H1 (cell line): ENCODE measurements at regions not wholly inside any gene's neighbourhood (a gene's known extent, or its start where the extent isn't known, plus 50 kb on each side); places are given as distances from the start of the nearest gene placed in this dataset.

Source experiments
- CTCF ChIA-PET: fragments of 300-600 bp; sonication (Branson Sonifier 250); formaldehyde crosslinking; loops from one replicate; lab custom pipeline; 2021; ENCODE audit not compliant: partially characterized antibody; lab: Charles Lee
- POLR2A ChIA-PET: fragments of 300-600 bp; sonication (Branson Sonifier 250); formaldehyde crosslinking; loops from one replicate; lab custom pipeline; 2021; ENCODE audit warnings: inconsistent platforms; ENCODE audit not compliant: partially characterized antibody; lab: Charles Lee
- DNase-seq, 2 experiments: peaks; one replicate each; pipeline versions ENCODE4 v3.0.0 to v3.0.0-alpha.2; 2010 to 2022; ENCODE audit warnings: low spot score in 2 of 2, low read depth in 1 of 2, mixed read lengths in 1 of 2
- FAIRE-seq: peaks from 2 replicates; lab custom pipeline; 2011; peaks lifted over from hg19 to GRCh38; lab: Jason Lieb, UNC
- H2AFZ ChIP-seq: 2 replicates; pipeline ENCODE4 v1.8.1; 2012; ENCODE audit warnings: low read length, inconsistent platforms
- H2AK5ac ChIP-seq: 2 replicates; pipeline ENCODE4 v1.6.1; 2013; ENCODE audit warnings: low read depth, low read length
- H2BK120ac ChIP-seq: replicated peaks from 2 replicates; pipeline ENCODE3; 2013; ENCODE audit warnings: low read depth, low read length, inconsistent platforms
- H2BK12ac ChIP-seq: 2 replicates; pipeline ENCODE4 v1.6.1; 2013; ENCODE audit warnings: low read depth, low read length
- H2BK15ac ChIP-seq: 2 replicates; pipeline ENCODE4 v1.6.1; 2013; ENCODE audit warnings: low read length
- H2BK20ac ChIP-seq: 2 replicates; pipeline ENCODE4 v1.6.1; 2013; ENCODE audit warnings: low read length
- H2BK5ac ChIP-seq: 2 replicates; pipeline ENCODE4 v1.6.1; 2013; ENCODE audit warnings: low read depth, low read length
- H3K14ac ChIP-seq: 2 replicates; pipeline ENCODE4 v1.6.1; 2013; ENCODE audit warnings: inconsistent platforms; ENCODE audit not compliant: insufficient read length
- H3K18ac ChIP-seq: 2 replicates; pipeline ENCODE4 v1.6.1; 2013; ENCODE audit warnings: low read length; ENCODE audit errors: extremely low read depth
- H3K23ac ChIP-seq: 2 replicates; pipeline ENCODE4 v1.6.1; 2013; ENCODE audit warnings: inconsistent platforms; ENCODE audit not compliant: insufficient read length
- H3K23me2 ChIP-seq: 2 replicates; pipeline ENCODE4 v1.6.1; 2013; ENCODE audit warnings: low read depth, low read length
- H3K27ac ChIP-seq: 2 replicates; pipeline ENCODE4 v1.6.1; 2011; ENCODE audit warnings: low read depth, low read length, inconsistent platforms
- H3K27me3 ChIP-seq, 4 experiments: replicated peaks in 1 of 4; 1 replicate in 1 of 4; 2 replicates in 3 of 4; pipeline versions ENCODE4 v1.6.1 to v1.8.1; 2011 to 2013; ENCODE audit warnings: low read length in 3 of 4, mild to moderate bottlenecking in 3 of 4, inconsistent platforms in 2 of 4, mixed read lengths in 2 of 4, moderate library complexity in 1 of 4; ENCODE audit not compliant: control insufficient read depth in 3 of 4, insufficient read depth in 3 of 4; ENCODE audit errors: extremely low read depth in 1 of 4
- H3K36me3 ChIP-seq, 4 experiments: 2 replicates each; pipeline versions ENCODE4 v1.6.1 to v1.8.1; 2011 to 2013; ENCODE audit warnings: mild to moderate bottlenecking in 4 of 4, low read length in 3 of 4, moderate library complexity in 2 of 4, control low read depth in 1 of 4, inconsistent platforms in 1 of 4; ENCODE audit not compliant: insufficient read depth in 4 of 4, control insufficient read depth in 2 of 4
- H3K4ac ChIP-seq: replicated peaks from 2 replicates; pipeline ENCODE3; 2013; ENCODE audit warnings: low read length, low read depth, mixed read lengths, inconsistent platforms; ENCODE audit not compliant: insufficient read length
- H3K4me1 ChIP-seq, 4 experiments: replicated peaks in 1 of 4; 1 replicate in 1 of 4; 2 replicates in 3 of 4; pipeline versions ENCODE4 v1.6.1 to v1.8.1; 2011 to 2013; ENCODE audit warnings: low read length in 3 of 4, inconsistent platforms in 2 of 4, mixed read lengths in 1 of 4; ENCODE audit not compliant: insufficient read depth in 4 of 4, control insufficient read depth in 3 of 4
- H3K4me2 ChIP-seq, 2 experiments: 2 replicates each; pipeline versions ENCODE4 v1.6.1 to v1.8.1; 2011 to 2013; ENCODE audit warnings: low read depth in 2 of 2, low read length in 2 of 2, control low read depth in 1 of 2, inconsistent platforms in 1 of 2, mild to moderate bottlenecking in 1 of 2; ENCODE audit not compliant: insufficient read depth in 1 of 2
- H3K4me3 ChIP-seq, 4 experiments: fragments of 200-600, 300-600 bp in 1 of 4; sonication (generic), shearing (Covaris generic), sonication (Bioruptor Twin) in 1 of 4; 2 replicates each; pipeline versions ENCODE4 v1.5.1 to v1.8.1; 2011 to 2016; ENCODE audit warnings: low read length in 4 of 4, low read depth in 3 of 4, control low read depth in 2 of 4, inconsistent platforms in 2 of 4, mild to moderate bottlenecking in 2 of 4, mixed read lengths in 1 of 4, moderate library complexity in 1 of 4; ENCODE audit not compliant: insufficient read depth in 2 of 4; ENCODE audit errors: extremely low read depth in 1 of 4
- H3K56ac ChIP-seq: replicated peaks from 2 replicates; pipeline ENCODE3; 2013; ENCODE audit warnings: low read depth, mild to moderate bottlenecking, mixed read lengths, low read length, inconsistent platforms; ENCODE audit not compliant: insufficient read length
- H3K79me1 ChIP-seq: 2 replicates; pipeline ENCODE4 v1.6.1; 2013; ENCODE audit warnings: low read depth, low read length, control low read depth
- H3K79me2 ChIP-seq, 2 experiments: 2 replicates each; pipeline versions ENCODE4 v1.6.1 to v1.8.1; 2012 to 2013; ENCODE audit warnings: low read length in 2 of 2, mild to moderate bottlenecking in 2 of 2, inconsistent platforms in 1 of 2; ENCODE audit not compliant: insufficient read depth in 2 of 2, control insufficient read depth in 1 of 2
- H3K9ac ChIP-seq, 4 experiments: replicated peaks in 1 of 4; 1 replicate in 1 of 4; 2 replicates in 3 of 4; pipeline versions ENCODE4 v1.6.1 to v1.8.1; 2011 to 2013; ENCODE audit warnings: low read depth in 3 of 4, low read length in 3 of 4, control low read depth in 2 of 4, mild to moderate bottlenecking in 2 of 4, moderate library complexity in 2 of 4, inconsistent platforms in 1 of 4; ENCODE audit errors: extremely low read depth in 1 of 4
- H3K9me3 ChIP-seq, 2 experiments: 2 replicates each; pipeline versions ENCODE4 v1.6.1 to v1.8.1; 2012 to 2013; ENCODE audit warnings: mild to moderate bottlenecking in 2 of 2, moderate library complexity in 2 of 2, control low read depth in 1 of 2, inconsistent platforms in 1 of 2, low read depth in 1 of 2, low read length in 1 of 2, mixed read lengths in 1 of 2; ENCODE audit not compliant: insufficient read depth in 2 of 2
- H4K20me1 ChIP-seq, 2 experiments: replicated peaks in 1 of 2; 2 replicates each; pipeline versions ENCODE3 to v1.8.1; 2011 to 2013; ENCODE audit warnings: inconsistent platforms in 2 of 2, low read length in 2 of 2, mild to moderate bottlenecking in 1 of 2; ENCODE audit not compliant: insufficient read depth in 2 of 2, control insufficient read depth in 1 of 2
- H4K5ac ChIP-seq: 2 replicates; pipeline ENCODE4 v1.6.1; 2013; ENCODE audit warnings: low read length, low read depth, mixed read lengths, inconsistent platforms; ENCODE audit not compliant: insufficient read length
- H4K8ac ChIP-seq: 2 replicates; pipeline ENCODE4 v1.8.0; 2013; ENCODE audit warnings: mild to moderate bottlenecking, moderate library complexity, low read length, inconsistent platforms; ENCODE audit not compliant: insufficient read depth; ENCODE audit errors: extremely low read depth
- H4K91ac ChIP-seq: replicated peaks from 2 replicates; pipeline ENCODE3; 2013; ENCODE audit warnings: low read length, mixed read lengths, inconsistent platforms; ENCODE audit not compliant: insufficient read length
- CHD2 ChIP-seq: IDR thresholded peaks from 2 replicates; pipeline ENCODE4 v1.6.1; 2012; ENCODE audit warnings: low read length, improper control_type of control experiment
- KDM1A ChIP-seq: fragments of 200-600, 300-600 bp; sonication (generic); IDR thresholded peaks from 2 replicates; pipeline ENCODE4 v1.7.1; 2016; ENCODE audit warnings: mild to moderate bottlenecking, low read length, borderline replicate concordance
- KDM5A ChIP-seq: fragments of 200-600 bp; IDR thresholded peaks from 2 replicates; pipeline ENCODE4 v1.7.1; 2012; ENCODE audit warnings: mild to moderate bottlenecking, low read length, inconsistent platforms, mixed read lengths
- MAFK ChIP-seq: IDR thresholded peaks from 2 replicates; pipeline ENCODE4 v1.6.1; 2012; ENCODE audit warnings: low read depth, mild to moderate bottlenecking, improper control_type of control experiment, low read length
- NANOG ChIP-seq: IDR thresholded peaks from 2 replicates; pipeline ENCODE4 v1.6.1; 2011; ENCODE audit warnings: low read length, low read depth, mild to moderate bottlenecking, inconsistent platforms; ENCODE audit not compliant: insufficient read depth, poor library complexity, severe bottlenecking
- POLR2A ChIP-seq, 2 experiments: IDR thresholded peaks; 1 replicate in 1 of 2; 2 replicates in 1 of 2; pipeline ENCODE4 v1.6.1; 2011; ENCODE audit warnings: low read depth in 2 of 2, low read length in 2 of 2, mild to moderate bottlenecking in 2 of 2; ENCODE audit errors: control extremely low read depth in 1 of 2
- RXRA ChIP-seq: IDR thresholded peaks from 2 replicates; pipeline ENCODE4 v1.6.1; 2011; ENCODE audit warnings: low read depth, mild to moderate bottlenecking, low read length, moderate library complexity; ENCODE audit not compliant: insufficient read depth
- SIN3A ChIP-seq, 2 experiments: IDR thresholded peaks in 1 of 2; conservative IDR thresholded peaks in 1 of 2; 2 replicates each; pipeline ENCODE4 v1.6.1; 2011 to 2012; ENCODE audit warnings: low read length in 2 of 2, improper control_type of control experiment in 1 of 2, low read depth in 1 of 2, mild to moderate bottlenecking in 1 of 2
- SP4 ChIP-seq: IDR thresholded peaks from 2 replicates; pipeline ENCODE4 v1.6.1; 2012; ENCODE audit warnings: low read length, inconsistent platforms
- WGBS, 2 experiments: shearing (Covaris generic) in 1 of 2; methylation state at CpG; one replicate each; pipeline versions ENCODE4 v1.1.6 to v1.1.7; 2013 to 2015; ENCODE audit warnings: low lambda C conversion rate in 2 of 2, mixed read lengths in 2 of 2, inconsistent platforms in 1 of 2, low coverage in 1 of 2, missing lambda C conversion rate in 1 of 2; ENCODE audit not compliant: insufficient replicate concordance in 2 of 2, insufficient coverage in 1 of 2, insufficient read length in 1 of 2; ENCODE audit errors: extremely low coverage in 1 of 2, missing lambda C conversion rate in 1 of 2; 5-methylcytosine and 5-hydroxymethylcytosine counted together
- TF ChIP-seq, protein P1 (sequence below), 3 experiments: IDR thresholded peaks; 1 replicate in 2 of 3; 2 replicates in 1 of 3; pipeline versions ENCODE4 v1.5.1 to v1.6.1; 2011; ENCODE audit warnings: low read length in 3 of 3, mild to moderate bottlenecking in 3 of 3, inconsistent platforms in 2 of 3, low read depth in 1 of 3, moderate library complexity in 1 of 3; ENCODE audit not compliant: insufficient read depth in 1 of 3; ENCODE audit errors: control extremely low read depth in 1 of 3

- Histone ChIP-seq H3K14ac (no peak overlapping the region), H3K4ac (no peak overlapping the region), H2BK20ac (no peak overlapping the region), H3K18ac (no peak overlapping the region), H3K27ac (no peak overlapping the region), H3K79me2 (no peaks in the 10 kb centered on the region), H4K20me1 (no peaks in the 10 kb centered on the region), H2BK5ac (no peak overlapping the region), H3K9me3 (no peaks in the 10 kb centered on the region), H3K23ac (no peak overlapping the region), H3K27me3 (no peaks in the 10 kb centered on the region), H4K5ac (no peak overlapping the region), H3K56ac (no peak overlapping the region), H2BK12ac (no peak overlapping the region), H3K4me3 (no peak overlapping the region), H3K4me2 (no peak overlapping the region), H3K23me2 (no peaks in the 10 kb centered on the region), H3K36me3 (no peaks in the 10 kb centered on the region), H2BK15ac (no peak overlapping the region), H3K79me1 (no peaks in the 10 kb centered on the region), H3K9ac (no peak overlapping the region), H2AFZ (no peak overlapping the region), H2BK120ac (no peak overlapping the region), H4K8ac (no peak overlapping the region), H3K4me1 (no peaks in the 10 kb centered on the region), H2AK5ac (no peak overlapping the region), H4K91ac (no peak overlapping the region)
- TF ChIP-seq SIN3A (conservative IDR thresholded peaks at IDR 0.05 in 1 of 2, IDR thresholded peaks at IDR 0.05 in 1 of 2; ENCODE audit: low read depth in 1 of 2, low read length in 2 of 2), result no peak
- TF ChIP-seq RXRA, result no peak
- TF ChIP-seq SP4, result no peak
- no peak for TF ChIP-seq KDM1A
- TF ChIP-seq POLR2A (IDR thresholded peaks at IDR 0.05; ENCODE audit: control extremely low read depth in 1 of 2, low read depth in 2 of 2, low read length in 2 of 2), result no peak
- no peak for TF ChIP-seq CHD2
- no peak for TF ChIP-seq NANOG
- TF ChIP-seq, protein P1, sequence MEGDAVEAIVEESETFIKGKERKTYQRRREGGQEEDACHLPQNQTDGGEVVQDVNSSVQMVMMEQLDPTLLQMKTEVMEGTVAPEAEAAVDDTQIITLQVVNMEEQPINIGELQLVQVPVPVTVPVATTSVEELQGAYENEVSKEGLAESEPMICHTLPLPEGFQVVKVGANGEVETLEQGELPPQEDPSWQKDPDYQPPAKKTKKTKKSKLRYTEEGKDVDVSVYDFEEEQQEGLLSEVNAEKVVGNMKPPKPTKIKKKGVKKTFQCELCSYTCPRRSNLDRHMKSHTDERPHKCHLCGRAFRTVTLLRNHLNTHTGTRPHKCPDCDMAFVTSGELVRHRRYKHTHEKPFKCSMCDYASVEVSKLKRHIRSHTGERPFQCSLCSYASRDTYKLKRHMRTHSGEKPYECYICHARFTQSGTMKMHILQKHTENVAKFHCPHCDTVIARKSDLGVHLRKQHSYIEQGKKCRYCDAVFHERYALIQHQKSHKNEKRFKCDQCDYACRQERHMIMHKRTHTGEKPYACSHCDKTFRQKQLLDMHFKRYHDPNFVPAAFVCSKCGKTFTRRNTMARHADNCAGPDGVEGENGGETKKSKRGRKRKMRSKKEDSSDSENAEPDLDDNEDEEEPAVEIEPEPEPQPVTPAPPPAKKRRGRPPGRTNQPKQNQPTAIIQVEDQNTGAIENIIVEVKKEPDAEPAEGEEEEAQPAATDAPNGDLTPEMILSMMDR (IDR thresholded peaks at IDR 0.05; ENCODE audit: control extremely low read depth in 1 of 3, insufficient read depth in 1 of 3, low read depth in 1 of 3, low read length in 3 of 3), result no peak
- TF ChIP-seq KDM5A, result no peak
- no peak for TF ChIP-seq MAFK
- ChIA-PET POLR2A (interaction anchor here (0.7 kb wide), 1 partner anchor 547 kb away, joined by 3 read pairs; no protein-coding TSS in a partner anchor), CTCF (interaction anchor here (1.3 kb wide), 1 partner anchor 796 kb away, joined by 4 read pairs; no protein-coding TSS in a partner anchor)
- DNase-seq (no peak), FAIRE-seq (no peak)
- WGBS, 2 experiments, result 96% methylated on average over 2 of the region's 2 CpGs; no CpG with 5 or more reads in 1 of the 2 experiments
Measured at GRCh38 chr4:123470640-123471039, 74.0 kb downstream of the SPRY1 start.
